ENCODE measurements at regions not wholly inside any gene's neighbourhood (a gene's known extent, or its start where the extent isn't known, plus 50 kb on each side); places are given as distances from the start of the nearest gene placed in this dataset.

DNA sequence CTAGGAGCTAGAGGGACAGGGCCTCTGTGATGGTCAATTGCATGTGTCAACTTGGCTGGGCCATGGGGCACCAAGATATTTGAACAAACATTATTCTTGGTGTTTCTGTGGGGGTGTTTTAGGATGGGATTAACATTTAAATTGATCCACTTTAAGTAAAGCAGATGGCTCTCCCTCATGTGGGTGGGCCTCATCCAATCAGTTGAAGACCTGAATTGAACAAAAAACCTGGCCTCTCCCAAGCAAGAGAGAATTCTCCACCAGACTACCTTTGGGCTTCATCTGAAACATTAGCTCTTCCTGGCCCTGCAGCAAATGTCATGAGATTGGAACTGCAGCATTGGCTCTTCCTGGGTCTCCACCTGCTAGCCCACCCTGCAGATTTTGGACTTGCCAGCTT, 207.1 kb upstream of the ATP6AP2 start:
- TF ChIP-seq CTCF (IDR thresholded peaks at IDR 0.05) (no peak), EP300 (IDR thresholded peaks at IDR 0.05; ENCODE audit: low read depth) (no peak)

Measured in transverse colon (tissue), 3 donors.